ENCODE measurements at regions not wholly inside any gene's neighbourhood (a gene's known extent, or its start where the extent isn't known, plus 50 kb on each side); places are given as distances from the start of the nearest gene placed in this dataset.

- TF ChIP-seq EZH2 (IDR thresholded peaks at IDR 0.05; ENCODE audit: low read depth) (no peak), CTCF (conservative IDR thresholded peaks at IDR 0.05) (no peak)
Observed at GRCh38 chr2:180442860-180443644, 436.0 kb upstream of the CWC22 start.
